ENCODE measurements at regions not wholly inside any gene's neighbourhood (a gene's known extent, or its start where the extent isn't known, plus 50 kb on each side); places are given as distances from the start of the nearest gene placed in this dataset.

- Histone ChIP-seq H3K27me3 (ENCODE audit: control insufficient read depth in 1 of 2, insufficient read depth in 2 of 2, low read length in 2 of 2) (no peaks in the 10 kb centered on the region), H3K9me3 (ENCODE audit: control insufficient read depth in 1 of 2, insufficient read depth in 1 of 2, low read length in 2 of 2) (no peaks in the 10 kb centered on the region), H3K4me3 (ENCODE audit: low read length) (no peak overlapping the region), H3K27ac (ENCODE audit: low read depth in 1 of 2, low read length in 2 of 2) (no peak overlapping the region), H3K4me1 (ENCODE audit: insufficient read depth, low read length) (no peaks in the 10 kb centered on the region), H3K36me3 (ENCODE audit: insufficient read depth, low read length) (no peaks in the 10 kb centered on the region)
- Mint-ChIP-seq H3K9me3 (no peaks in the 10 kb centered on the region), H3K36me3 (ENCODE audit: low read depth) (no peaks in the 10 kb centered on the region), H3K4me1 (ENCODE audit: low read depth) (no peaks in the 10 kb centered on the region), H3K27me3 (no peaks in the 10 kb centered on the region), H3K4me3 (no peak overlapping the region), H3K27ac (no peak overlapping the region)
- ChIA-PET CTCF (no interaction called here), POLR2A (no interaction called here)
- DNase-seq: no peak
- intact Hi-C loops (cut with DNase I, micrococcal nuclease): no loop called here
- no peak for TF ChIP-seq CTCF (IDR thresholded peaks at IDR 0.05)
- no peak for ATAC-seq (ENCODE audit: poor library complexity)
These were observed 206.2 kb upstream of the TCF21 start for GRCh38 chr6:133682506-133683307.

GRCh38 chr6:133683308-133683580 is 205.7 kb upstream of the TCF21 start:
- H3K36me3 ChIP-seq (ENCODE audit: insufficient read depth, low read length): no peaks in the 10 kb centered on the region
- H3K4me1 ChIP-seq (ENCODE audit: insufficient read depth, low read length): no peaks in the 10 kb centered on the region
- H3K4me3 ChIP-seq (ENCODE audit: low read length): no peak overlapping the region
- Mint-ChIP-seq H3K4me3 (no peak overlapping the region), H3K4me1 (ENCODE audit: low read depth) (no peaks in the 10 kb centered on the region), H3K9me3 (no peaks in the 10 kb centered on the region), H3K27me3 (no peaks in the 10 kb centered on the region), H3K27ac (no peak overlapping the region), H3K36me3 (ENCODE audit: low read depth) (no peaks in the 10 kb centered on the region)
- no peak overlapping the region for H3K27ac ChIP-seq (ENCODE audit: low read depth in 1 of 2, low read length in 2 of 2)
- DNase-seq (no peak), ATAC-seq (ENCODE audit: poor library complexity) (no peak)
- intact Hi-C loops (cut with DNase I, micrococcal nuclease): no loop called here
- ChIA-PET CTCF (no interaction called here), POLR2A (no interaction called here)
- no peaks in the 10 kb centered on the region for H3K9me3 ChIP-seq (ENCODE audit: control insufficient read depth in 1 of 2, insufficient read depth in 1 of 2, low read length in 2 of 2)
- no peaks in the 10 kb centered on the region for H3K27me3 ChIP-seq (ENCODE audit: control insufficient read depth in 1 of 2, insufficient read depth in 2 of 2, low read length in 2 of 2)
- TF ChIP-seq CTCF (IDR thresholded peaks at IDR 0.05): no peak

DNA sequence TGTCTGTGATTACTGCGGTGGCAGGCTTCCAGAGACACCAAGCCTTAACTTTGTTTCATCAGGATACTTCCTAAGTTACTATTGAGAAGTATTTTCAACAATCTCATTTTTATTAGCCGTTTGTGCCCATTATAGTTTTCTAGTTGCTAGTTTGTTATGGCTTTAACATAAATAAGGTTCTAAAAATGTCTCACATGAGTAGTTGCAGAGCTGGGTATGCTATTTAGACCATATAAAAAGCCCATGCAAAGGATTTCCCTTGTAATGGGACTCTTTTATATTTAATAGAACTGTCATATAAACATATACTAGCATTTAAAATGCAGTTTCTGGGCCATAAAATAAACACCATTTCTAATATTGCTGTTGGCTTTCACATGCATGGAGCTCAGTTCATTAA is 205.3 kb upstream of the TCF21 start:
- no peak for TF ChIP-seq CTCF (IDR thresholded peaks at IDR 0.05)
- H3K4me1 Mint-ChIP-seq (ENCODE audit: low read depth): no peaks in the 10 kb centered on the region
- H3K9me3 Mint-ChIP-seq: no peaks in the 10 kb centered on the region
- H3K4me3 Mint-ChIP-seq: no peak overlapping the region
- no peaks in the 10 kb centered on the region for H3K9me3 ChIP-seq (ENCODE audit: control insufficient read depth in 1 of 2, insufficient read depth in 1 of 2, low read length in 2 of 2)
- H3K27me3 ChIP-seq (ENCODE audit: control insufficient read depth in 1 of 2, insufficient read depth in 2 of 2, low read length in 2 of 2): no peaks in the 10 kb centered on the region
- no peak overlapping the region for H3K4me3 ChIP-seq (ENCODE audit: low read length)
- no peaks in the 10 kb centered on the region for H3K27me3 Mint-ChIP-seq
- POLR2A ChIA-PET: no interaction called here
- no peaks in the 10 kb centered on the region for H3K4me1 ChIP-seq (ENCODE audit: insufficient read depth, low read length)
- H3K36me3 ChIP-seq (ENCODE audit: insufficient read depth, low read length): no peaks in the 10 kb centered on the region
- no peak overlapping the region for H3K27ac ChIP-seq (ENCODE audit: low read depth in 1 of 2, low read length in 2 of 2)
- no peak for DNase-seq
- no peak overlapping the region for H3K27ac Mint-ChIP-seq
- CTCF ChIA-PET: no interaction called here
- H3K36me3 Mint-ChIP-seq (ENCODE audit: low read depth): no peaks in the 10 kb centered on the region
- ATAC-seq (ENCODE audit: poor library complexity): no peak
- intact Hi-C loops (cut with DNase I, micrococcal nuclease): no loop called here
